ENCODE measurements at regions not wholly inside any gene's neighbourhood (a gene's known extent, or its start where the extent isn't known, plus 50 kb on each side); places are given as distances from the start of the nearest gene placed in this dataset.

DNA sequence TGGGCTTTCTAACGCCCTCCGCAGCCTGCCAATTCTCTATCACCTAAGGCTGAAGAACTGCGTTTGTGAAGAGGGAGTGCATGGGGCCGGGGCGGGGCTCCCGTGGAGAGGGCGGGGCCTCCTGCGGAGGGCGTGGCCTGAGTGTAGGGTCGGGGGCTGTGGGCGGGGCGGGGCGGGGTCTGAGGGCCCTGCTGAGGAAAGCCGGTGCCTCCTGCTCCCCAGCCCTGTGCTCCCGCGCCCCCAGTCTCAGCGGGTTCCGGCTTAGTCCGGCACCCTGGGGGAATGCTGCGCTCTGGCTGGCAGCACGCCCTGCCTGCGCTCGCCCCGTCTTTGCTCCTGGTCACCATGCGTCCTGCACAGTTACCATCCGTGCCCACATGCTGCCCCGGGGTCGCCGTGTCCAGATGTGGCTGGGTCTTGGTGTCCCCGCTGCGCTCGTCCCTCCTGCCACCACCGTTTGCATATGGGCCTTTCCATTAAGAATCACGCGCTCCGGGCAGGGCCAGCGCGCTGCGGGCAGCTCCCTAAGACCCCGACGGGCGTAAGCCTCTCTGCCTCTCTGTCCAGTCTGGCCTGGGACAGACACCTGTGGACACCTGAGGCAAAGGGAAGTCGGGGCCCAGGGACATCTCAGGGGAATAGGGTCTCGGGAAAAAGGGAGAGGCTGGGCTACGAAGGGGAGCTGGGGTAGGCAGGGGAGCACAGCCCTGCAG, 144.0 kb upstream of the RET start:
- DNase-seq (ENCODE audit: low spot score), result no peak

DNA sequence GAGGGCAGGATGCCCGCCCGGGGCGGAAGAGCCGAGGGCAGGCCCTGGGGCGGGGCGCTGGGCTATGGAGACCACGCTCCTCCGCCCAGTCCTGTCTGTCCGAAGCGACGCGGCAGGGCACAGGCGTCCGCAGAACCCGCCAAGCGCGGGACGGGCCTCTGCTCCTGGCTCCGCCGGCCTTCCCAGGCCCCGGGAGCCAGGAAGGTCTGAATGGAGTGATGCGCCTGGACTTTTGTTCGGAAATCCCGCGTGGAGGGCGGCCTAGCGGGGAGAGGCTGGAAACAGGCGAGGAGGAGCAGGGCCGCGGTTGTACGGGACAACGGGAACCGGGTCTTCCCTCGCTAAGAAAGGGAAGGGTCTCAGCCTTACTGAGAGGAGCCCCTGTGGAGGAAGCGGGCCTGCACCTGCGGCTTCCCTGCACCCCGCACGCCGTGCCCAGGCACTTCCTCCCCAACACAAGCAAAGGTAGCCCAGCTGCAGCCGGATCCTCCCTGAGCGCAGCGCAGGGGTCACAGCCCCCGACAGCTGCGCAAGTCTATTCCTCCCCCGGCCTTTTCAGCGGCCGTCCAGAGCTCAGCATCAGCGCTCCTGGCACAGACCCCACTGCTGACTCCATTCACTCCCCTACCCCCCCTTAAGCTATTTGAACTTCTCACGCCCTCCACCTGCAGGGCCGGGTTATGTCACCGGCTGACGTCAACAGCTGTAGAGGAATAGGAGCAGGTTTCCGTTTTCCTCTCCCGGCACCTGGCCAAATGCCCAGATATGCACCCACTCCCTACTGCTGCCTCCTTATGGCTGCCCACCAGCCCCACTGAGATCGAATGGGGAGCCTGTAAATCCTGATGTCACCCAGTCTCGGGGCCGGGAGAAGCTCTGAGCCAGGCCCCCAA, 143.2 kb upstream of the RET start:
- DNase-seq (ENCODE audit: low spot score), result peak; percentile 16

DNA sequence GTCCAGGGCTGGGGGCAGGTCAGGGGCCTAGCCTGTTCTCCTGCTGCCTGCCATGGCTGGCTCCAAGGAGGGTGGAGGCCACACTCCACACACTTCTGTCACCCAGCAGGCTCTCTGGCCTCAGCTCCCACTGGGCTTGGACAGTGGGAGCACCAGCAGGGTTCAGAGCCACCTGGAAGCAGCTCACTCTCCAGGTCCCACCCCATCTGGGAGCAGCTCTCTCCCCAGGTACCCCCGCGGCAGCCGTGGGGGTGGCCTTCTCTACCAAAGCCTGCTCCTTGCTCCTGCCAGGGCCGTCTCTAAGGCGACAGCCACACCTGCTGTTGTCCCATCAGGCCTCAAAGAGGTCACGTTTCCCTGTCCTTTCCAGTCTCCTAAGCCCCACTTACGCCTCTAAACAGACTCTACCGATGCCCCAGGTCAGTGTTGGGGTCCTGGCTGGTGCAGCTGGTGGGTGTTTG, 142.5 kb upstream of the RET start:
- DNase-seq (ENCODE audit: low spot score), result no peak

DNA sequence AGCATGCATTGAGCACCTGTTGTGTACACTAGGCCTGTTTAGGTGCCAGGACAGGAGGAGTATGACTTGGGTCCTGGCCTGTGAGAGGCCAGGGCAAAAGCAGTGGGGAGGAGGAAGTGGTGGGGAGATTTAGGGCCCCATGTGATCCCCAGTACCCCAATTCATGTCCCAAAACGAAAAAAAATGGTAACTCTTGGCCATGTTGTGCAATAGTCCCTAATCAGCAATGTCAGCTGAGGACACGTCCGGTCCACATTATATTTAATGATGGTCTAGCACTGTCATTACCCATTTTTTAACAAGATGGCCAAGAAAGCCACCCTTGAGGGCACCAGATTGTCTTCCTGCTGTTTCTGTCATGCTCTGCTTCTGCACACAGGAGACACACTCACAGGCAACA, 142.0 kb upstream of the RET start:
- DNase-seq (ENCODE audit: low spot score), result no peak

DNA sequence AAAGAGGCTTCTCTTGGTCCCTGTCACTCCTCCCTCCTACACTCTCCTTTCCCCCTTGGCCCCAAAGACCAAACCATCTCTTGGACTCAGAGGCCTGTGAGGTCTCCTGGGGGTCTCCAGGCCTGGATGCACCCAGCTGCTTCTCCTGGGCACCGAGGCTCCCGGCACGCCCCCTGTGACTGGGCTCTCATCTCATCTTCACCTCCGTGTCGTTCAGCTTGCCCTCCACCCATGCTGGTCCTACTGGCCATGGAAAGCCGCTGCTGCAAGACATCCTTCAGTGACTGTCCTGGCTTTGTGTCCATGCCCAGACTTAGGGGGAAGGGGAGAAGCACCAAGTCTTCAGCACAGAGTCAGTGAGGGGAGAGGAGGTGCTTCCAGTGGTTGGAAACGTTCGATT, 141.4 kb upstream of the RET start:
- DNase-seq (ENCODE audit: low spot score), result no peak

DNA sequence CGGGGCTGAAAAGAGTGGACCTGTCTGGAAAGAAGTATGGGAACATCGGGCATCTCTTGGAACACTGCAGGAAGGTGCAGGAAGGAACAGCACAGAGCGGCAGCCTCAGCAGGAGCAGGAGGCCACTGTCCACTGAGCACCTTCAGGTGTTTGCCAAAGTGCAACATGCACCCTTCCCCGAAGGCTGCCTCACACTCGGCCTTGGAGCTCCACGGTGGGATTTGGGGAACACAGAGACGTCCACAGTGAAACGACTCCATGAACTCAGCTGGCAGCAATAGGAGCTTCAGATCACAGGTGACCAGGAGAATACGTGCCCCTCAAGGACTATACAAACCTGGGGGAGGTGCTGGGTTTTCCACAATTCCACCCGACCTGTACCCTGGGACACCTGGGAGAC, 140.3 kb upstream of the RET start:
- no peak for DNase-seq (ENCODE audit: low spot score)

DNA sequence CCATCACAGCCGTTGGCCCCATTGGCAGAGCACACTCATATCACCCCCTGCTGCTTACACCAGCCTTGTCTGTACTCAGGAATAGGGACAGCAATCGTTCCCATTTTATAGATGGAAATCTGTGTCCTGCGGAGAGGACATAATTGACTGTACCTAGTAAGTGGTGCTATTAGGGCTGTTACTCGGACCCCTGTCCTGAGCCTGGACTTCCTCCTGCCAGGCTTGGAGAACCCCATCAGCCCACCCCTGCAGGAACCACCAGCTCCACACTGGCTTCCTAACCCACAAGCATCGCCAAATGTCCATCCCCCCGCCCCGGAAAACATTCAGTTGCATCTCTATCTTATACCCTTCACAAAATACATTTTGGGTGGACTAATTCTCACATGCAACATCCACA, 139.8 kb upstream of the RET start:
- DNase-seq (ENCODE audit: low spot score), result no peak

DNA sequence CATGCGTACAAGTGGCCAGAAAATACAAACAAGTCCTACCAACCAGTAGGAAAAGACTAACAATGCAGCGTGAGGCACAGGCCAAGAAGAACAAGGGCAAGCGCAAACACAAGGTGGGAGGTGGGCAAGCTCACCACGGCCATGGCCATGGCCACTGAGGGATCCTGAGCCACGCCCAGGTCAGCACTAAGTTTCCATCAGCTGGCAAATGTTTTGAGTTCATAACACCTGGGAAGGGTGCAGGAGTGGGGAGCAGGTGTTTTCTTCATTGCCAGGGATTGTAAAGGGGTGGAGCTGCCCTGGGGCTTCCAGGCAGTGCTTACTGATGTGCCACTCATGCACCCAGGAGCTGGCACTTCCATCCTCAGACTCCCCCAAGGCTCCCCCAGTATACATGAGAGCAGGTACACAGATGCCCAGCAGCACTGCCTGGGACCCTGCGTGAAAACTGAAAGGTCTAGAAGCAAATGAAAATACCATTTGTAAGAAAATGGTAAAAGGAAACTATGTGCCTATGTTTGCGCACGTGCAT, 139.2 kb upstream of the RET start:
- no peak for DNase-seq (ENCODE audit: low spot score)

DNA sequence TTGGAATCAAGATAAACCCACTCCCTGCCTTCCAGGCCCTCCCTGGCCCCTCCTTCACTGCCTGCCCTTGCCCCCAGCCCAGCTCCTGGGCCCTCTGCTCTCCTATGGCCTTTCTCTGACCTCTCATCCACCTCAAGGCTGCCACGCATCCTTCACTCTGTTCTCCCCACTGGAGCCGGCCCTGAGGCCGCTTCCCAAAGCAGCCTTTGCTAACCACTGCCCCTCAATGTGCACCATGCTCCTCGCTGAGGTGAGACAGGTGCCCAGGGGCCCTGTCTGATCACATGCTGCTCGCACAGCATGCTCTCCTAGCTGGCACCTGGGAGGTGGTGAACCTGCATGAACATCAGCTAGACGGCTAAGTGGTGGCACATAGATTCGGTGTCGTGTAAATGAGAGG, 138.5 kb upstream of the RET start:
- DNase-seq (ENCODE audit: low spot score), result no peak

DNA sequence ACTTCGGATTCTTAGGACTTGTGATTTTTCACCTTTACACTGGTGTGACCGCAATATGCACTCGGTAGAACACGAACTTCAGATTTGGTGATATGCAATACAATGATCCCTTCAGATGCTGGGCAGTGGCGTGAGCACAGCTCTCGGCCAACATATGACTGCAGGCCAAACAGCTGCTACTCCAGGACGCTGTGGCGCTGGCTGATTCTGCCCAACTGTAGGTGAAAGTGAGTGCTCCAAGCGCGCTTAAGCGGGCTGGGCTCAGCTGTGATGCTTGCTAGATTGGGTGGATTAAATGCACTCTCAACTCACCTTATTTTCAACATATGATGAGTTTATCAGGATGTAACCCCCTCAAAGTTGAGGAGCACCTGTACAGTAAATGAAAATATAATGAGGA, 137.6 kb upstream of the RET start:
- peak; percentile 30 for DNase-seq (ENCODE audit: low spot score)

DNA sequence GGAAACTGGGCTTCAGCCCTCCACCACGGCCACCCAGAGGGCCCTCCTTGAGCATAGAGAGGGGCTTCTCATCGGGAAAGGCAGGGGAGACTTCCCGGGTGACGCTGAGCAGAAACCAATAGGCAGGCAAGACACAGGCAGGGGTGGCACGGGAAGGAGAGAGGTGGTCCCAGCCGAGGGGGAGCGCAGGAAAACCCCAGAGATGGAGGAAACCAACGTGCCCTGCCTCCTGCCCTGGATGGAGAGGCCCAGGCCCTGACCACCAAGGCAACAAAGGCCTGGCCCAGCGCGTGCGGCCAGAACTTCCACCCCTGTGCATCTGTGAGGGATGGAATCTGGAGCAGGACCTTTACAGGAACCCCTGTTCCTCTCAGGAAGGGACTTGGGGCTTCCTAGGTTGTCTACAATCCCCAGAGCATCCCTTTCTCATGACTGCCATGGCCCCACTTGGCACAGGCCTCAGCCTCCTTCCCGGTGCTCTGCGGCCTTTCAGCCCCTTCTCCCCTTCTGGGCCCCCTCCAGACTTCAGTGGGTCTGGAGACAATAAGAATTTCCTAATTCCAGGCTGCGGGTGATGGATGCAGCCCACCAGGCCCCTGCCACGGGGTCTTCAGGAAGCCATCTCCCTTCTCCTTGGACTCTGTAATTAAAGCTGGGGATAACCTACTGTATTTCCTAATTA, 137.0 kb upstream of the RET start:
- no peak for DNase-seq (ENCODE audit: low spot score)

DNA sequence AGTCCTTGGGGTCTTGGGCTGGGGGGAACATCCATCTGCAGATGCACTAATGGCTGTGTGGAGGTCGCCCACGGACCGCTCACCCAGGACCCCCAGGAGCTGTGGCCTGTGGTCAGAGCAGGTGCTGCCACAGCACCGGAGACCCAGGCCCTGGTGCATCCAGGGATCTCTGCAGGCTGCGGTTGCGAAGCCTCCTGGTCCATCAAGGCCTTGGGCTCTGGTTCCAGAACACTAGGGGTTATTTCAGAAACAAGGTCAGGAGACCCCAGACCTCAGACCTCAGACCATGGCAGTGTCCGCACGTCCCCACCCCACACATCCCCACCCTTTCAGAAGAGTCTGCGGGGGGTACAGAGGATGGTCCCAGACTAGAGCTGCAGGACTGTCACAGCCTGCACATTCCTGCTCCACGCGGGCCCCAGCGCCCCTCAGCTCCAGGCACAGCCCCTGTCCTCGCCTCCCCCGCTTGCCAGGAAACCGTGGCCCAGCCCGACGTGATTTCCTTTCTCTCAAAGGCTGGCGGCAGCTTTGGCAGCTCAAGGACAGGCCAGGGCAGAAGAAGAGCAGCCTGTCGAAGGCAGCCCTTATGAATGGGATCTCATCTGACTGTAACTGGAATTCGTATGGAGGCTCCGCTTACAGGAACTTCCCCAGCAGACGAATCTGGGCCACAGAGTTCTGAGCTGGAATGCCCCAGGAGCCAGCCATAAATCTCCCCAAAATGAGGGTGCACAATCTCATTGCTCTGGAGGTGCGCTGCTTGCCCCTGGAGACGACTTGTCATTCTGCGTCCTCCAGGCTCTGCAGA, 136.2 kb upstream of the RET start:
- peak; percentile 24 for DNase-seq (ENCODE audit: low spot score)

DNA sequence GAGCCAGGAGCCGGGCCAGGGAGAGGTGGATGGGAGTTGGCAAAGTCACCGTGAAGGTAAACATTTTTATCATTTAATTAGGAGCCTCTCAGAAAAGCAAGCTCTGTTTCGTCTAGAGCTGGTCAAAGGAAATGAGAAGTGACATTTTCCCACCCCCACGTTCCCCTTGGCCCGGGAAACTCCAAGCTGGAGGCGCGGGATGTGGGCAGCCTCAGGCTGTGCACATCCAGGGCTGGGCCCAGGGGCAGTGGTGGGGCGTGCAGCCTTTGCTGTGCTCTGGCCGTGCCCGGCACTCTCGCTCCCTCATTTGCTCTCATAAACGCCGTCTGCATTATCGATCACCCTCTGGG, 135.6 kb upstream of the RET start:
- DNase-seq (ENCODE audit: low spot score), result peak; percentile 92

DNA sequence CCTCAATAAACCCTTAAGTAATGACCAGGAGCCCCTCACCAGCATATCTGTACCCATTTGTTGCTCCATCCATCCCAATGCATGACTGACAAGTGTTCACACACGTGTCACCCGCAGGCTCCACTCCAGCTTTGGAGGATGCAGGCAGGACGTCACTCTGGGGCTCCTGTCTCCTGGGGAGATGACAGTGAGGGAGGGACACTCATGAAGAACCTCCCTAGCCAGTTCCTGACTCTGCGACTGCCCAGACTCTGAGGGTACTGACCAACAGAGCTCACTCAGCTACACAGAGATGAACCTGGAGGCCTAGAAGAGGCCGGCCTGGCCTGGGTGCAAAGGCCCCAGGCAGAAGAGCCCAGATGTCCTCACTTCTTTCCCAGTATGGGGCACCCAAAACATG, 135.1 kb upstream of the RET start:
- DNase-seq (ENCODE audit: low spot score), result peak; percentile 42

DNA sequence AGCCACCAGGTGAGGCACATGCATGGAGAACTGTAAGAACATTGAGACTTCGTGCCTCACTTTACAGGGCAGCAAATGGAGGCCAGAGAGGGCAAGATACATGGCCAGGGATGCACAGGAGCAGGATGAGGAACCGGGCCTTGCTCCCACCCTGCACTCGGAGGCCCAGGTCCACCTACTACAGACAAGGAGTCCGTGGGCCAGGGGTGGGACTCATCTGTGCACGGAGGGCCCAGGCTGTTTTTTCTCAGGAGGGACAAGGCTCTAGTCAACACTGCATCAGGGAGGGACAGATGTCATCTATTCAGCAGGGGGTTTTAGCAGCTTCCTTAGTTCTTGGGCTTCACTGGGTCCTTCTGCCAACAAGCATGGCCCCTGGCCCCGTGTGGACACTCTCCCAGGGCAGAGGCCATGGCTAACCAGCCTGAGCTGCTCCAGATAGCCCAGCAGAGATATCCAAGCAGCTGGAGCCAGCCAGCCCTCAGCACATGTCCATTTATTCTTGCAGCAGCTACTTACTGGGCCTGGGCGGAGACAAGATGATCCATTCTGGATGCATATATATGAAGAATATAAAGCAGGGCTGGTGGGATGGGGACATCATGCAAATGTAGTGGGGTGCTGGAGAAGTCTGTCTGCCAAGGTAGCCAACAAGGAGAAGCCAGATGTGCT, 134.5 kb upstream of the RET start:
- no peak for DNase-seq (ENCODE audit: low spot score)

DNA sequence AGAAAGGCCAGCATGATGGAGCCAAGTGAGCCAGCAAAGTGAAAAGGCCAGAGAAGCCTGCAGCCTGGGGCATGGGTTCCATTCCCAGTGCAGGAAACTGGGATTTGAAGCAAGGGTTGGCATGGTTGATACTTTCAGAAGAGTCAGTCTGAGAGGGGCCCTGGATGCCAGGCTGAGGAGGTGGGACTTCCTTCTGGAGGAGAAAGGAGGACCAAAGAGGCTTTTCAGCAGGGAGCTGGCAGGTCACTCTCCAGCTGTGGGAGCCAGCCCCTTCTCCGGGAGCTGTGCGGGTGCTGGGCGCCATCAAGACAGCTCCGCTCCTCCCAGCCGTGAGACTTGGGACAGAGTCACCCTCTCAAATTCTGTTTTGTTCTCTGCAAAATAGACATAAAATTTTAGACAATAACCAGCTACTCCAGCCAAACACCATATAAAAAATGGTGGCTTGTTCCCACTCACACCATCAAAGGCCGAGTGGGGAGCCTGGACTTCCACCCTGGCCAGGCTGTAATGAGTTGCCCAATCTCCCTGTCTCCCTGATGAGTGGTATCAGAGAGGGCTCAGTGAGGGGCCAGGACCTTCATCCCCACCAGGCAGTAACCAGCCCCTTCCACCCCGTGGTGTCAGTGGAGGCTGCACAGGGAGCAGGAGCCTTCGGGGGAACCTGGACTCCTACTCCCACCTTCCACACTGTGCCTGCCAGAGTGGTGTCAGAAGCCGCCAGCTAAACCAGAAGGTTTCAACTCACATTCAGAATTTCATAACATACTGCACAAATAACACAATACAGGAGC, 133.6 kb upstream of the RET start:
- no peak for DNase-seq (ENCODE audit: low spot score)

DNA sequence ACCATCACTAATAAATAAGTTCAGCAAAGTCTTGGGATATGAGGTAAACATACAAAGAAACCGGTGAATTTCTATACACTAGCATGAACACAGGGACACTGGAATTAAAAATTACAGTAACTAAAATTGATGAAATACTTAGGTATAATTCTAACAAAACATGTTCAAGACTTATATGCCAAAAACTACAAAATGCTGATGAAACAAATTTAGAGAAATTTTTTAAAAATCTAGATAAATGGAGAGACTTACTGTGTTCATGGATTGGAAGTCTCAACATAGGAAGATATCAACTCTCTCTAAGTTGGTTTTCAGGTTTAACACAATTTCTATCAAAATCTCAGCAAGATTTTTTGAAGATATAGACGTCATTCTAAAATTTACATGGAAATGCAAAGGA, 128.8 kb upstream of the RET start:
- no peak for DNase-seq (ENCODE audit: low spot score)

DNA sequence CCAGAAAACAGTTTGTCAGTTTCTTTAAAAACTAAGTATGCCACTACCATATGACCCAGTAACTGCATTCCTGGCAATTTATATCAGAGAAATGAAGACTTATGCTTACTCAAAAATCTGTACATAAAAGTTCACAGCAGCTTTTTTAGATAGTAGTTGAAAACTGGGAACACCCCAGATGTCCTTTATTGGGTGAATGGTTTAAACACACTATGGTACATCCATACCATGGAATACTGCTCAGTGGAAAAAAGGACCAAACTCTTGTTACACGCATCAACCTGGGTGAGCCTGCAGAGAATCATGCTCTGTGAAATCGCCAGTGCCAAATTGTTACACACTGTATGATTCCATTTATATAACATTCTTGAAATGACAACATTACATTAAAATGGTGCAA, 127.6 kb upstream of the RET start:
- DNase-seq (ENCODE audit: low spot score), result no peak

DNA sequence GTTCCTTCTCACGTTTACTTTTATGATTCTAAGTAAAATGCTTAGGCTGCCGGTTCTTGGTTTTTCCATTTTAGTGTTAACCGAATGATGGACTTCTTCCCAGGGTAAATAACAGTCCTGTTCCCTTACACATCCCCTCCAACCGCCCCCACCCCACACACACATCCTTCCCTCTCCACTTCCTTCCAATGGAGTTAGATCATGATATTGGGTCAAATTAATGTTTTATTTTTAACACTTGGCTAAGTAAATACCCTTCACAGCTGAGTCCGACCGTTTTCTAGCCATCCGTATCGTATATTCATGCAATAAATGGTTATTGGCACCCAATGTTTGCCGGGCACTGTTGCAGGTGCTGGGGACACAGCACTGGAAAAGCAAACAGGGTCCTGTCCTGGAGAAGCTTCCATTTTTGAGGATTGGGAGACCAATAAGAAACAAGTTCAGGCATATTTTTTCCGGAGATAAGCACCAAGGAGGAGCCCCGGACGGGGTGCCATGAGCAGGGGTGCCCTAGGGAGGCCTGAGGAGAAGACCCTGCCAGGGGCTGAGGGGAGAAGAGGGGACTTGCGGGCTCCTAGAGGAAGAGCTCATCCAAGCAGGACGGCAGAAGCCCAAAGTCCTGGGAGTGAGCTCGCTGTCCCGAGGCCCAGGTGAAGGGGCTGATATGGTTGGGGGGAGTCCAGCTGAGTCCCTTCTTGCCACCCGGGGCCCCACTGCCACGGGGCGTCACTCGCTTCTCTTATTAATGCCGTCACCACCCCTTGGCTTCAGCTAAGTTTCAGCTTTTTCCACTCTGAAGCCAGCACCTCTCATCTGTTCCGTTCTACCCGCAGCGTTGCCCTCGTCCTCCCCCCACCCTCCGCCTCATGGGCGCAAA, 126.0 kb upstream of the RET start:
- DNase-seq (ENCODE audit: low spot score), result no peak
